GM19463 (cell line): ENCODE measurements at regions not wholly inside any gene's neighbourhood (a gene's known extent, or its start where the extent isn't known, plus 50 kb on each side); places are given as distances from the start of the nearest gene placed in this dataset.
"Not testable (repeated sequence)": the region's sequence is repeated elsewhere in the genome, so short reads cannot be mapped to it uniquely, and the experiment has no call there.

Source experiments
- ATAC-seq: cut with Tn5 transposase; IDR thresholded peaks from one replicate; pipeline ENCODE4 v1.9.1; 2021; ENCODE audit warnings: mild to moderate bottlenecking, moderate library complexity; ENCODE audit not compliant: unreplicated experiment

GRCh38 chr5:117590944-117591343, 1016.3 kb upstream of the SEMA6A start:
- peak; percentile 86 for ATAC-seq

GRCh38 chr5:117588611-117589010, 1014.0 kb upstream of the SEMA6A start:
- no peak for ATAC-seq

GRCh38 chr5:117587111-117587510, 1012.5 kb upstream of the SEMA6A start:
- ATAC-seq: no peak

- ATAC-seq: no peak
These were observed 994.0 kb upstream of the SEMA6A start for GRCh38 chr5:117568622-117569021.

- no peak for ATAC-seq
These were observed 993.5 kb upstream of the SEMA6A start for GRCh38 chr5:117568126-117568525.

- no peak for ATAC-seq
These were observed 988.0 kb upstream of the SEMA6A start for GRCh38 chr5:117562647-117563046.

- no peak for ATAC-seq
These were observed 986.9 kb upstream of the SEMA6A start for GRCh38 chr5:117561531-117561930.

GRCh38 chr5:117559005-117559844, 984.6 kb upstream of the SEMA6A start:
- no peak for ATAC-seq

- no peak for ATAC-seq
These were observed 976.6 kb upstream of the SEMA6A start for GRCh38 chr5:117551236-117551635.

GRCh38 chr5:117547192-117547591, 972.6 kb upstream of the SEMA6A start:
- ATAC-seq: no peak

GRCh38 chr5:117539692-117540091, 965.1 kb upstream of the SEMA6A start:
- no peak for ATAC-seq

GRCh38 chr5:117533792-117534191, 959.2 kb upstream of the SEMA6A start:
- no peak for ATAC-seq

GRCh38 chr5:117533051-117533670, 958.5 kb upstream of the SEMA6A start:
- ATAC-seq: not testable (repeated sequence)

GRCh38 chr5:117519957-117520500, 945.4 kb upstream of the SEMA6A start:
- no peak for ATAC-seq

GRCh38 chr5:117504305-117504704, 929.7 kb upstream of the SEMA6A start:
- no peak for ATAC-seq

GRCh38 chr5:117497601-117498000, 923.0 kb upstream of the SEMA6A start:
- ATAC-seq: no peak

GRCh38 chr5:117496801-117497200, 922.2 kb upstream of the SEMA6A start:
- ATAC-seq: no peak

GRCh38 chr5:117494188-117494587, 919.6 kb upstream of the SEMA6A start:
- no peak for ATAC-seq

GRCh38 chr5:117488976-117489500, 914.4 kb upstream of the SEMA6A start:
- no peak for ATAC-seq

- no peak for ATAC-seq
These were observed 912.9 kb upstream of the SEMA6A start for GRCh38 chr5:117487556-117487955.

GRCh38 chr5:117486879-117487391, 912.3 kb upstream of the SEMA6A start:
- ATAC-seq: no peak

- no peak for ATAC-seq
These were observed 911.6 kb upstream of the SEMA6A start for GRCh38 chr5:117486261-117486660.
